ENCODE measurements at regions not wholly inside any gene's neighbourhood (a gene's known extent, or its start where the extent isn't known, plus 50 kb on each side); places are given as distances from the start of the nearest gene placed in this dataset.
"Not testable (repeated sequence)": the region's sequence is repeated elsewhere in the genome, so short reads cannot be mapped to it uniquely, and the experiment has no call there.

DNA sequence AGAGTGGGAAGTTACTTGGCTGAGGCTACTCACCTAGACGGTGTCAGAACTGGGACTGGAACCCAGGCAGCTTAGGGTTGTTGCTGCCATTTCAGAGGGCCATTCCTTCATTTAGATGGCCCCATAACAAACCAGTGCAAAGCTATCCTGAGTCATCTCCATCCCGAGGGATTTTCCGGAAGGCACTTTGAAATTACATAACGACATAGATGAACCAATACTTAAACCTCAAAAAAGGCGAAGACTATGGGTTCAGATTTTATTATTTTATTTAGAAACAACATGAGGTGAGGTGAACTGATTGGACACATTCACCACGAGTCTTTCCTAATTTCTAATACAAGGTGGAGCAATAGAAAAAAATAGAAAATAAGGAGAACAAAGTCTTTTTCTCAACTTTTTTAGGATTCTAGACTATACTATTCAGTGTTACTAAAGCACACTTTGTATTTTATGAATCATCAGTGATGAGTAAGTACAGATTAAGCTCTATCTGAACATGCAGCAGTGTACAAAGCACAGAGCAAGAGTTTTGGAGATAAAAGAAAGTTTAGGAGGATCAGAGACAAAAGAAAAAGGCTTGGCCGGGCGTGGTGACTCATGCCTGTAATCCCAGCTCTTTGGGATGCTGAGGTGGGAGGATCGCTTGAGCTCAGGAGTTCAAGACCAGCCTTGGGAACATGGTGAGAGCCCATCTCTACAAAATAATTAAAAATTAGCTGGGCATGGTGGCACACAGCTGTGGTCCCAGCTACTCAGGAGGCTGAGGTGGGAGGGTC lies 79.5 kb upstream of the SVIL start:
- DNase-seq = peak; percentile 76

DNA sequence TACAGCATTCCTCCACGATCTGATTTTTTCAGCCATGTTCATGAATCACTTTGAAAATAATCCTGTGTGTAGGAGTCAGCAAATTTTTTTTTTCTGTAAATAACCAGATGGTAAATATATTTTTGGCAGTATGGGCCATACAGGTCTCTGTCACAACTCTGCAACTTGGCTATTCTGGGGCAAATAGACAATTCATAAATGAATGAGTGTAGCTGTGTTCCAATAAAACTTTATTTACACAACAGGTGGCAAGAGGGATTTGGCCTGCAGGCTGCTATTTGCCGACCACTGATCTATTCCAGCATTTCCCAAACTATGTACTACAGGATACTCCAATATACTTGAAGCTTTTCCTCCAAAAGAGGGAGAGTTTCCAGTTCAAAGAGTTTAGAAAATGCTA lies 78.7 kb upstream of the SVIL start:
- DNase-seq = no peak

DNA sequence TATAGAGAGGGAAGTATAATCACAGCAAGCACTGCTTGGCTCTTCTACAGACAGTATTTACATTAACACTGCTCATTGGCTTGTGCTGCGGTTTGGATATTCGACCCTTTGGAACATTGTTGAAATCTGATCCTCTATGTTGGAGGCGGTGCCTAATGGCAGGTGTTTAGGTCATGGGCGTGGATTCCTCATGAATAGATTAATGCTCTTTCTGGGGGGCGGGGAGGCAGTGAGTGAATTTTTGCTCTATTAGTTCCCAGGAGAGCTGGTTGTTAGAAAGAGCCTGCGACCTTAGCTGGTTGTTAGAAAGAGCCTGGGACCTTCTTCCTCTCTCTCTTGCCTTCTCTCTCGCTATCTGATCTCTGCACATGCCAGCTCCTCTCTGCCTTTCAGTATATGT lies 77.3 kb upstream of the SVIL start:
- no peak for DNase-seq

DNA sequence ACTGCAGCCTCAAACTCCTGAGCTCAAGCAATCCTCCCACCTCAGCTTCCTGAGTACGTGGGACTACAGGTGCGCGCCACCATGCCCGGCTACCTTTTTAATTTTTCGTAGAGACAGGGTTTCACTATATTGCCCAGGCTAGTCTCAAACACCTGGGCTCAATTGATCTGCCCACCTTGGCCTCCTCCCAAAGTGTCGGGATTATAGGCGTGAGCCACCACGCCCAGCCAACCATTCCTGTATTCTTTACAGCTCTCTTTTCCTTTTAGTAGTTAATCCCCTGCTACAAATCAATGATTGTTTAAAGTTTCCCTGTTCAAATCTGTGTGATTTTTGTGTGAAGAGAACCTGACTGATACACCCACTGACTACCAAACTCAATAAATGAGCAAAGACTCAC lies 75.4 kb upstream of the SVIL start:
- DNase-seq = no peak

DNA sequence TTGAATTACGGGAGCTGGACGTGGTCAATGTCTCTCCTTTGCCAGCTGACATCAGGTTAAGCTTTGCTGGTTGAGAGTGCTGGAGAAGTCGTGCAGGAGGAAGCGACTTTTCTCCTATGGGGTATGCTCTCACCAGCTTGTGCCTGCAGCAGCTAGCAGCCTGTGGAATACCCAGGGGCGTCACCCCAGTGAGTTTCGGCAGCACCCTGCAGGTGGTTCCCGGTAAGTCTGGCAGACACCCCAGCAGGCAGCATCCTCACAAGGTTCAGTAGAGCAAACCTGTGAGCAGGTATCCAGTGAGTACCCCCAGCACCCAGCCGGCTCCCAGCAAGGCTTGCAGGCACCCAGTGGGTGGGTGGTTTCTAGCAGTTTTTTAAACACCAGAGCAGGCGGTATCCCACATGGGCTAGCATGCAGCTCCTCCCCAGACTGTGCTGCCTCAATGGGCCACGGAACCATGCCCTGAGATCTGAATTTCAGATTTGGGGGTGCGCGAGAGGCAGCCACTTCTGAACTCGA lies 74.8 kb upstream of the SVIL start:
- DNase-seq = no peak

DNA sequence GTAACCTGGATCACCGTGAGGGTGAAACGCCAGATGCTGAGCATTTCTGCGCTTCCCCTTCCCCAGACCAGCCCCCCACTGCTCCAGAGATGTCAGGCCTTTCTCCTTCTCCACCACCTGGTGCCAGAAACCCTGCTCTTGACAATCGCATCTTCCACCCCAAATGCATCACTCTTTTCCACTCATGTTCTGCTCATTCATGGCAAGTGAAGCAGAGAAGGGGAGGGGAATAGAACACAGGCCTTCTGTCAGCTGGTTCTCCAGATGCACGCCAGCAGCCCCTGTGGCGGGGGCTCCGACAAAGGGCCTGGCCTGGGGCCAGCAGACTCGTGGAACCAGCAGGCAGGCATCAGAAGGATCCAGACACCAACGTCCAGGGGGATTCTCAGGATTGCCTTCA lies 68.5 kb upstream of the SVIL start:
- DNase-seq = no peak

DNA sequence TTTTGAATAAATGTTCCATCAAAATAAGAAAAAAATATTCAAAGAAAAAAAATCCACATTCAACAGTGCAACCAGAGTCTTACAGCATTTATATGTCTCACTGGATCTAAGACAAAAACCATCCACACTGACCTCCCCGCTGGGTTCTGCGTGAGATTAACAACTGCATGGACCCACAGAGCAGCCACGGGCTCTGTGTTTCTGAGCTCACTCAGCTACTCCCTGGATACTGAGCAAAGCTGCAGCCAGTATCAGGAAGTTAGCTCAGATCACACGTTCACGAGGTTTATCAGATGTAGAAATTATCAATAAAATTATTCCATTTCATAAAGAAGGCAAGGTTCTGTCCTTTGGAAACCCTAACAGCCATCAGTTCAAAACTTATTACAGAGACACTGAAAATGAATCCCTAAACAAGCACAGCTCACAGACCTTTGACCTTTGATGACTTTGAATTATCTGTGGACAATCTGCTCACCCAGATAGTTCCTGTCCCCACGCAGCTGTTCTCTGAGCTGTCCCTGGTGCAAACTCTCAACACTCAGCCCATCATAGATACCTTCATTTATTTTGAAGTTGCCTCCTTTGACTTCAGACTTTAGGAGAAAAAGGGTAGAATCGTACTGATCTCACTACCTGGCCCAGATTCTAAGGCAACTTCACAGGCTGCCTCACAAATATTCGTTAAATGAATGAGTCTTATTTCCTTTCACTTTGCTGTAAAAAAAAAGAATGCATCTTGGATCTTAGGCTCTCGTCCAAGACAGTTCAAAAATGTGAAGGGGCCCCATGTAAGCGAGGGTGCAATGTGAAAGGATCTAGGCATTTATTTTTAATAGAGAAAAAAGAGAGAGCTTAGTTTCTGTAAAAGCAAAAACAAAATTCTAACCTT lies 67.7 kb upstream of the SVIL start:
- DNase-seq = peak; percentile 31

DNA sequence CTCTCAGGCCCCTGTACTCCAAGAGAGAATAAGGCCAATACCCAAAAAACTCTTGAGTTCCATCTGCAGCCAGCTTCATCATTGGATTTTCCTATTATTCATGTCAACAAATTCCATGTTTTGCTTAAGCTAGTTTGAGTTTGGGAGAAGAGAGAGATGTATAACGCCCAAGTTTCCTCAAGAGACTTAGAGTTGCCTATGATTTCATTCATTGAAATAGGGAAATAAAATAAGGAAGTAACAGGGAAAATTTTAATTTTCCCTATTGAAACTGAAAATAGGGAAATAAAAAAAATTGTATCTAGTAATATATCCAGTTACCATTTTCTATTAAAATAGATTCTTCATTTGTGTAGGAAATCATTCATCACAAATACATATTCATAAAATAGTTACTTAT lies 66.5 kb upstream of the SVIL start:
- DNase-seq = no peak

DNA sequence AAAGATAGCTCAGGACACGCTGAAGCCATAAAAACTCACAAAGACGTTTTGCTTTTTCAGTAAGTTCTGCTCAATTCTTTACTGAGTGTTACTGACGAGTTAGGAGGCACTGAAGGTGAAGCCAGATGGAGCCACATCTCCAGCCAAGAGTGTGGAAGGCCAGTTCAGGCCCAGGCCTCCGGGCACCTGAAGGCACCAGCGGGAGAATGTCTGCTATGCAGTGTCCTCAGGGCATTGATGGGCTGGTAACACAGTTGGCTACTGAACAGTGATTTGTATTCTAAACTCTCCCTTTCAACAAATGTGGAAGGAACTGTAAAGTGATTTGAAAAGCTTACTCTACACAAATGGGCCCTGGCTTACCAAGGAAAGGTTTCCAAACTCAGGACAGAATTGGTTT lies 64.8 kb upstream of the SVIL start:
- DNase-seq = no peak

DNA sequence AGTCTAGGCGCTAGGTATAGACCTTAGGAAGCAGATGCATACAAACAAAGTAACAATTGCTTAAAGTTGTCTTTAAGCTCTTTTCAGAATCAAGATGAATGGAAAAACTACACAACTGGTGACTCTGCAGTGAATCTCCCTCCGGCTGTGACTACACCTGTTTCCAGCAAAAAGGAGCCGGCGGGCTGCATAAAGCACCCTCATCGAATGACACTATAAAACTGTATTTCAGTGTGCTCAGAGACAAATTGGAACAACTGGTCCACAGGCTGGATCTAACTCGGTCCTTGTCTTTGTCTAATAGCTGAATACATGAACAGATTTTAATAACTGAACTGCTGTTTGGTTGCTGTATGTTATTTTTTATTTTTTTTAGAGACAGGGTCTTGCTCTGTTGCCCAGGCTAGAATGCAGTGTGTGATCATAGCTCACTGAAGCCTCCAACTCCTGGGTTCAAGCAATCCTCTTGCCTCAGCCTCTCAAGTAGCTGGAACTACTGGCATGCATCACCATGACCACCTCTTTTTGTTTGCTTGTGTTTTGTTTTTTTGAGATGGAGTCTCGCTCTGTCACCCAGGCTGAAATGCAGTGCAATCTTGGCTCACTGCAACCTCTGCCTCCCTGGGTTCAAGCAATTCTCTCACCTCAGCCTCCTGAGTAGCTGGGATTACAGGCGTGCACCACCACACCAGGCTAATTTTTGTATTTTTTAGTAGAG lies 64.2 kb upstream of the SVIL start:
- no peak for DNase-seq

DNA sequence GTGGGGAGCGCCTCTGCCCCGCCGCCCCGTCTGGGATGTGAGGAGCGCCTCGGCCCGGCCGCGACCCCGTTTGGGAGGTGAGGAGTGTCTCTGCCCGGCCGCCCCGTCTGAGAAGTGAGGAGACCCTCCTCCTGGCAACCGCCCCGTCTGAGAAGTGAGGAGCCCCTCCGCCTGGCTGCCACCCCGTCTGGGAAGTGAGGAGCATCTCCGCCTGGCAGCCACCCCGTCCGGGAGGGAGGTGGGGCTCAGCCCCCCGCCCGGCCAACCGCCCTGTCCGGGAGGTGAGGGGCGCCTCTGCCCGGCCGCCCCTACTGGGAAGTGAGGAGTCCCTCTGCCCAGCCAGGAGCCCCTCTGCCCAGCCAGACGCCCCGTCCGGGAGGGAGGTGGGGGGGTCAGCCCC lies 61.8 kb upstream of the SVIL start:
- DNase-seq = not testable (repeated sequence)

DNA sequence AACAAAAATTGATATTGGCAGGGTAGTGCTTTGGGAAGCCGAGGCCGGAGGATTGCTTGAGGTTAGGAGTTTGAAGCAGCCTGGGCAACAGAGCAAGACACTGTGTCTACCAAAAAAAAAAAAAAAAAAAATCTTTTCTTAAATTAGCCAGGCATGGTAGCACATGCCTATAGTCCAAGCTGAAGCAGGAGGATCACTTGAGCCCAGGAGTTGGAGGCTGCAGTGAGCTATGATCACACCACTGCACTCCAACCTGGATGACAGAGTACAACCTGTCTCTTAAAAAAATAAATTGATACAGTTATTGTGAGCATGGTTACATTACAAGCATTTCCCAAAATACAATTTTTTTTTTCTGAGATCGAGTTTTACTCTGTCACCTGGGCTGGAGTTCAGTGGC lies 59.4 kb upstream of the SVIL start:
- no peak for DNase-seq

DNA sequence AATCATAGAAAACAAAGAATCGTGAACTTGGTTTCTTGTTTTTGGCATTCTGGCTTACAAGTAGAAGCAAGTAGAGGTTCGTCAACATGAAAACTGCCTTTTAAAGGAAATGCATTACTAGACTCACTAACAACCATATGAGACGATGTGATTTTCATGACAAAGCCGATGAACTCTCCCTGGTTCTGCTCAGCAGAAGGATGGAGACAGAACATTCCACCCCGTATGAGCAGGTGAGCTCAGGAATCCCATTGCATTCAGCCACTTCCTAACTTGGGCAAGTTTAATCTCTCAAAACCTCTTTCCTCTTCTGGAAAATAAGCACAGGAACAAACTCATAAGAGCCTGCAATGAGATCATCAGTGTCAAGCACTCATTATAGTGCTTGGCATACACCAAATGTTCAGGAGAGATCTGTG lies 57.4 kb upstream of the SVIL start:
- no peak for DNase-seq

DNA sequence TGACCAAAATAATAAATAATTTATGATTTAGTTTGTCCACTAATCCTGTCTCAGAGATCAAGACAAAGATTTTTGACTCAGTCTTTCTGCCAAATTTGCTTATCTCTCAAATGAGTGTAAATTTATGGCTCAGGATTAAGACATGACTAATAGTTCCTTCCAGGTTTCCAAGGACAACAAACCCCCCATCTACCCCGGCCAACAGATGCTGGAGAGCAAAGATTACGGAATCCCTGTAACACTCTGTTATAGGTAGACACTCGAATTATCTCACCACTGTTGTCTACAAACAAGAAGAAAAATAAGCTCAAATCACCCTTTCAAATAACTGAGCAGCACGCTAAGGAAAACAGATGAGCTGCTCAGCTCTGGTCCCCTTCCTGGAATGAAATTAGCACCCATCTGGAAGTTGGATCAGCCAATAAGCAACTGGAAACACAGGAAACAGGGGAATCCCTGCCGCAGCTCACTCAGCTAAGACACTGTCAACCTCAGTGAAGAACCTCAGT lies 56.8 kb upstream of the SVIL start:
- DNase-seq = peak; percentile 23

DNA sequence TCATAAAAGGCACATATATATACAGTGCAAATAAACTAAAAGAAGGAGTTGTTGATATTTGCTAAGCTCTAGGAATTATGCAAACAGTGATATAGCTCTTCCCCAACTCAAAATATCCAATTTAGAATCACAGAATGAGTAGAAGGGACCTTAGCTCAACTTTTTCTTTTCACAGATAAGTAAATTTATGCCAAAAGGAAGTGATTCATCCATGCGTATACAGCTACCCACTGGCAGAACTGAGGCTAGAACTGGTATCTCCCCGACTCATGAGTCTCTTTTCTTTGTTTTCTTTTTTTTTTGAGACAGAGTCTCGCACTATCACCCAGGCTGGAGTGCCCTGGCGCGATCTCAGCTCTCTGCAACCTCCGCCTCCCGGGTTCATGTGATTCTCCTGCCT lies 54.2 kb upstream of the SVIL start:
- DNase-seq = peak; percentile 54

DNA sequence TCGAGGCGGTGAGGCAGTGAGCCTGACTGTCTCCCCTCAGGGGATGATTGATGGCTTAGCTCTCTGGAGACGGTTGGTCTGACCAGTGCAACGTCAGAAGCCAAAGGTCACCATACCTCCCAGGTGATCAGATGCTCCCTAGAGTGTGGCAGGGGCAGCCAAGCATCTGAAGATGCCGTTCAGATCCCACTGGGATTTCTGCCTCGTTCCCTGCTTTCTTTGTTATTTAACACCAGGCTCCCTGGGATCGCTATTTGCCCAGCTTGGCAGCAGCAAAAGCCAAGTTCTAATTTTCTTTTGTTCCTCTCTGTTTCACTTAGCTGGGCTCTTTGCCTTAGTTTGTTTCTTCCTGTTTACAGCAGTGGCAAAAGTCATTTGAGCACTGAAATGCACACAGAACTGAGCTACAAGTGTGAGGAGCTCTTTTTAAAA lies 53.5 kb upstream of the SVIL start:
- DNase-seq = no peak

DNA sequence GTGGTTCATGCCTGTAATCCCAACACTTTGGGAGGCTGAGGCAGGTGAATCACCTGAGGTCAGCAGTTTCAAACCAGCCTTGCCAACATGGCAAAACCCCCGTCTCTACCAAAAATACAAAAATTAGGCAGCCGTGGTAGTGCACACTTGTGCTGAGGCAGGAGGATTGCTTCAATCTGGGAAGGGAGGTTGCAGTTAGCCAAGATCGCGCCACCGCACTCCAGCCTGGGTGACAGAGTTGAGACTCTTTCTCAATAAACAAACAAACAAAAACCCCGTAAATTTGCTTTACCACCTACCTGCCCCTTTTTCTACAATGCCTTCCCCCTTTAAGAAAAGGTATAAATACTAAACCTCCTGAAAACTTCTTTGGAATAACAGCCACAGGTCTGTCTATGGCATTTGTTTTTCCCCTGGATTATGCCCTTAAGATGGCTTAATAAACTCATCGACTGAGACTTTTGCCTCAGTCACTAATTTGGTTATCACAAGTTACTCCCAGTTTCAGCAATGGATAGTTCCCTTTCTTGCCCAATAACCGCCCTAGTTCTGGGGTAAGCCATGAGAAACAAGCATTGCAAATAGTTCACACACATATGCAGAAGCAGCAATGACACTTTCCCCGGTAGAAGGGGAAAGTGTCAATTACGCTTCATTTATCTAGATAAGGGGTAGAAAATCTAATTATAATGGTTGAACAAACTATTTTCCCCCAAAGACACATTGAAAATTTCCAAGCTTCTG lies 52.8 kb upstream of the SVIL start:
- peak; percentile 22 for DNase-seq

DNA sequence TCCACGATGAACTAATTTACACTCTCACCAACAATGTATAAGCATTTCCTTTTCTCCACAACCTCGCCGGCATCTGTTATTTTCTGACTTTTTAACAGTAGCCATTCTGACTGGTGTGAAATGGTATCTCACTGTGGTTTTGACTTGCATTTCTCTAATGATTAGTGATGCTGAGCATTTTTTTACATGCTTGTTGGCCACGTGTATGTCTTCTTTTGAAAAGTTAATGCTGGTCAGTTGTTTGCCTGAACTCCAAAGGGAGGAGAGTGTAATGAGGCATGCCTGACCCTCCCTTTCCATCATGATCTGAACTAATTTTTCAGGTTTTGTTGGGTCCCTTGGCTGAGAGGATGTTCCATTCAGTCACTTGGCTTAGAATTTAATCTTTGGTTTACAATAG lies 50.7 kb upstream of the SVIL start:
- no peak for DNase-seq
